ENCODE measurements at regions not wholly inside any gene's neighbourhood (a gene's known extent, or its start where the extent isn't known, plus 50 kb on each side); places are given as distances from the start of the nearest gene placed in this dataset.

- TF ChIP-seq EZH2phosphoT487 (IDR thresholded peaks at IDR 0.05; ENCODE audit: borderline replicate concordance) (no peak), CTCF (conservative IDR thresholded peaks at IDR 0.05; ENCODE audit: low read length) (no peak)
Measured at GRCh38 chr22:47375621-47376321, 613.3 kb downstream of the TBC1D22A start.
